ENCODE measurements at regions not wholly inside any gene's neighbourhood (a gene's known extent, or its start where the extent isn't known, plus 50 kb on each side); places are given as distances from the start of the nearest gene placed in this dataset.

DNA sequence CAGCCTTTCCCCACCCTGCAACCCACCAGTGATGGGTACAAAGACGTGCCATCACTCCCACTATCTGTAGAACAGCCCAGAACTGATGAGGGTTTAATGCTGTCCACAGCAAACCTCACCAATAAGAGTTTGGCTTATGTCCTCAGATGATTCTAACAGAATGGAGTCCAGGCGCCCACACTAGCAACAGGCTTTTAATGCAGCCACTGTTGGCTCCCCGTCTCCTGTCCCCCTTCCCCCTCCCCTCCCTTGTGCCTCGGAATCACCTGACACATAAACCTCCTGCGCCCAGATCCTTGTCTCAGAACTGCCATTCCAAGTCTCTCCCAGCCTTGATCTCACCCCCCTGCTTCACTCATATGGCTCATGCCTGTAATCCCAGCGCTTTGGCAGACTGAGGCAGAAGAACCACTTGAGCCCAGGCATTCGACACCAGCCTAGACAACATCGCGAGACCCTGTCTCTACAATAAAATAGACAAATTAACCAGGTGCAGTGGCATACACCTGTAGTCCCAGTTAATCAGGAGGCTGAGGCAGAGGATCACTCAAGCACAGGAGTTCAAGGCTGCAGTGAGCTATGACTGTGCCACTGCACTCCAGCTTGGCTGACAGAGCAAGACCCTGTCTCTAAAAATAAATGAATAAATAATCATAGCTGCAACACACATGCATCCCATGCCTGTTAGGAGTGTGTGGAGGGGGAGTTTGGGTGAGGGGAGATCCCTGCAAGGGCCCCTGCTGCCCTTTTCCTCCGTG, 85.6 kb downstream of the SNX5 start:
- Histone ChIP-seq H3K4me1 (ENCODE audit: insufficient read depth, poor library complexity, severe bottlenecking) (no peaks in the 10 kb centered on the region), H3K27ac (ENCODE audit: poor library complexity, severe bottlenecking) (no peak overlapping the region), H3K4me3 (ENCODE audit: severe bottlenecking) (no peak overlapping the region), H3K27me3 (ENCODE audit: insufficient read depth, poor library complexity, severe bottlenecking) (no peaks in the 10 kb centered on the region), H3K36me3 (ENCODE audit: low read depth) (no peaks in the 10 kb centered on the region), H3K9me3 (ENCODE audit: severe bottlenecking) (no peaks in the 10 kb centered on the region)
- TF ChIP-seq, protein P1, sequence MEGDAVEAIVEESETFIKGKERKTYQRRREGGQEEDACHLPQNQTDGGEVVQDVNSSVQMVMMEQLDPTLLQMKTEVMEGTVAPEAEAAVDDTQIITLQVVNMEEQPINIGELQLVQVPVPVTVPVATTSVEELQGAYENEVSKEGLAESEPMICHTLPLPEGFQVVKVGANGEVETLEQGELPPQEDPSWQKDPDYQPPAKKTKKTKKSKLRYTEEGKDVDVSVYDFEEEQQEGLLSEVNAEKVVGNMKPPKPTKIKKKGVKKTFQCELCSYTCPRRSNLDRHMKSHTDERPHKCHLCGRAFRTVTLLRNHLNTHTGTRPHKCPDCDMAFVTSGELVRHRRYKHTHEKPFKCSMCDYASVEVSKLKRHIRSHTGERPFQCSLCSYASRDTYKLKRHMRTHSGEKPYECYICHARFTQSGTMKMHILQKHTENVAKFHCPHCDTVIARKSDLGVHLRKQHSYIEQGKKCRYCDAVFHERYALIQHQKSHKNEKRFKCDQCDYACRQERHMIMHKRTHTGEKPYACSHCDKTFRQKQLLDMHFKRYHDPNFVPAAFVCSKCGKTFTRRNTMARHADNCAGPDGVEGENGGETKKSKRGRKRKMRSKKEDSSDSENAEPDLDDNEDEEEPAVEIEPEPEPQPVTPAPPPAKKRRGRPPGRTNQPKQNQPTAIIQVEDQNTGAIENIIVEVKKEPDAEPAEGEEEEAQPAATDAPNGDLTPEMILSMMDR (IDR thresholded peaks at IDR 0.05; ENCODE audit: poor library complexity, severe bottlenecking) = no peak
- DNase-seq (ENCODE audit: low spot score) = no peak
- ATAC-seq (ENCODE audit: low read depth) = no peak

DNA sequence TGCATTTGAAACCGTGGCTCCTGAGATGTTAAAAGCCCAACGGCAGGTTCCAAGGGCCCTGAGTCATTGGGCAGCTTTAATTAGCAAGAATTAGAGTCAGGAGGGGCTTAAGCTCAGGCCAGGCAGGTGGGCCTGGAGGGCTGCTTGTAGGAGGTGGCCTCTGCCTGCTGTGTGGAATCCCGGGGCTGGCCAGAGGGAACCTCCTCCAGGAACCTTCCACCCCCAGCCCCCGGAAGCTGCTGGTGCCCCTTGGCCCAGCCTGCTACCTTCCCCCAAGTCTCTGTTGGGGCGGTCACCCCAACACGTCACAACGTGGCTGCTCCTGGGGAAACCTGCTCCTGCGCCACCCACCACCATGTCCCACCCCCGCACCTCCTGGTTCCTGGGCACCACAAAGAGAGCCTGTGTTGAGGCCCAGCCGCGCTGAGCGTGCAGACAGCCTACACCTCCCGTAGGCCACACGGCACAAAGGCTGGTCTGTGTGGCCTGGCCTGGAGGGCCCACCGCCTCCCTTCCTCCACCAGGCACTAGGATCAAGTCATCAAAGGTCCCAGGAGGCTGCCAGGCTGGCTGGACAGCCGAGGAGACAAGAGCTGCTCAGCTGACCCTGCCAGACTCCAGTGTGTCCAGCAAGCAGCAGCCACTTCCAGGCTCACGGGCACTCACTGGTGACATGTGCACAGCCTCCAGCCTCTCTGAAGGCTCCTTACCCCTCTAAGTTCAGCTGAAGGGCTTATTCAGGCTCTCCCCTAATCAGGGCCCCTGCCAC, 86.3 kb downstream of the SNX5 start:
- no peak overlapping the region for H3K4me3 ChIP-seq (ENCODE audit: severe bottlenecking)
- no peaks in the 10 kb centered on the region for H3K36me3 ChIP-seq (ENCODE audit: low read depth)
- ATAC-seq (ENCODE audit: low read depth) = no peak; the same call in 2 of the 3 replicates
- no peak overlapping the region for H3K27ac ChIP-seq (ENCODE audit: poor library complexity, severe bottlenecking)
- no peak for DNase-seq (ENCODE audit: low spot score)
- no peaks in the 10 kb centered on the region for H3K4me1 ChIP-seq (ENCODE audit: insufficient read depth, poor library complexity, severe bottlenecking)
- H3K27me3 ChIP-seq (ENCODE audit: insufficient read depth, poor library complexity, severe bottlenecking) = no peaks in the 10 kb centered on the region
- no peaks in the 10 kb centered on the region for H3K9me3 ChIP-seq (ENCODE audit: severe bottlenecking)
- TF ChIP-seq, protein P1 (IDR thresholded peaks at IDR 0.05; ENCODE audit: poor library complexity, severe bottlenecking) = no peak

DNA sequence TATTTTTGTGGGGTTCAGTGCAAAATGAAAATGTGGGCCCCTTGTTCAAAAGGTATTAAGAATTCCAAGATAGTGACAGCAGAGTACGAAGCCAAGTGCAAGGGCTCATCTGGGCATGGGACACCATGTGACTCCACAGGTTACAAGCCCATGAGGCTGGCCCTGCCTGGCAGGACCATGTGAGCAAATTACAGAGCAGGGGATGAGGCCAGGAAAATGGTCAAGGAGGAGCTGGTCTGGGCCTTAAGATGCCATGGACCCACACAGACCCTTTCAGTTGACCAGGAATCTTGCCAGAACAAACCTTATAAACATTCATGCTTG, 86.9 kb downstream of the SNX5 start:
- Histone ChIP-seq H3K27me3 (ENCODE audit: insufficient read depth, poor library complexity, severe bottlenecking) (no peaks in the 10 kb centered on the region), H3K4me1 (ENCODE audit: insufficient read depth, poor library complexity, severe bottlenecking) (no peaks in the 10 kb centered on the region), H3K4me3 (ENCODE audit: severe bottlenecking) (no peak overlapping the region), H3K9me3 (ENCODE audit: severe bottlenecking) (no peaks in the 10 kb centered on the region), H3K36me3 (ENCODE audit: low read depth) (no peaks in the 10 kb centered on the region), H3K27ac (ENCODE audit: poor library complexity, severe bottlenecking) (no peak overlapping the region)
- TF ChIP-seq, protein P1 (IDR thresholded peaks at IDR 0.05; ENCODE audit: poor library complexity, severe bottlenecking) = no peak
- no peak for DNase-seq (ENCODE audit: low spot score)
- ATAC-seq (ENCODE audit: low read depth) = no peak

DNA sequence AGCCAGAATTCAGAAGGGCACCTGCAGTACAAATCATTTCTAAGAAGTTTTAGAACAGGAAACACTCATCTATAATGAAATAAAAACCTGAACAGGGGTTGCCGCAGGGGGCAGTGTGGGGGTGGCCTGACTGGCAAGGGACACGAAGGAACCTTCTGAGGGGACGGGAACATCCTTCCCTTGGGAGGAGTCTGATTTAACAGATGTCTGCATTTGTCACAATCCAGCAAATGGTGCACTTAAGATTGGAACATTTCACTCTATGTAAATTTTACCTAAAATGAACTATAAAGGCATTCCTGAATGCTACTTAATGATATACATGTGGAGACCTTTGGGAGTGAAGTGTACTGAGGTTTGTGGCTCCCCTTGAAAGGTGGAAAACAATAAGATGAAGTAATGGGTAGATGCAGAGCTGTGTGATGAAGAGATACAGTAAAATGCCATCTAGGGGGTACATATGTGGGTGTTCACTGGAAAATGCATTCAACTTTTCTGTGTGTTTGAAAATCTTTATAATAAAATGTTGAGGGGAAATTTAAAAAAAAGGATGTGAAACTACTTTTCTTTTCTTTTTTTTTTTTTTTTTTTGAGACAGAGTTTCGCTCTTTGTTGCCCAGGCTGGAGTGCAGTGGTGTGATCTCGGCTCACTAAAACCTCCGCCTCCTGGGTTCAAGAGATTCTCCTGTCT, 89.5 kb downstream of the SNX5 start:
- Histone ChIP-seq H3K4me1 (ENCODE audit: insufficient read depth, poor library complexity, severe bottlenecking) (no peaks in the 10 kb centered on the region), H3K36me3 (ENCODE audit: low read depth) (no peaks in the 10 kb centered on the region), H3K4me3 (ENCODE audit: severe bottlenecking) (no peak overlapping the region), H3K27me3 (ENCODE audit: insufficient read depth, poor library complexity, severe bottlenecking) (no peaks in the 10 kb centered on the region), H3K27ac (ENCODE audit: poor library complexity, severe bottlenecking) (no peak overlapping the region), H3K9me3 (ENCODE audit: severe bottlenecking) (no peaks in the 10 kb centered on the region)
- DNase-seq (ENCODE audit: low spot score) (no peak), ATAC-seq (ENCODE audit: low read depth) (no peak)
- TF ChIP-seq, protein P1 (IDR thresholded peaks at IDR 0.05; ENCODE audit: poor library complexity, severe bottlenecking) = no peak

All from RWPE2 (cell line).